ENCODE measurements at regions not wholly inside any gene's neighbourhood (a gene's known extent, or its start where the extent isn't known, plus 50 kb on each side); places are given as distances from the start of the nearest gene placed in this dataset.

DNA sequence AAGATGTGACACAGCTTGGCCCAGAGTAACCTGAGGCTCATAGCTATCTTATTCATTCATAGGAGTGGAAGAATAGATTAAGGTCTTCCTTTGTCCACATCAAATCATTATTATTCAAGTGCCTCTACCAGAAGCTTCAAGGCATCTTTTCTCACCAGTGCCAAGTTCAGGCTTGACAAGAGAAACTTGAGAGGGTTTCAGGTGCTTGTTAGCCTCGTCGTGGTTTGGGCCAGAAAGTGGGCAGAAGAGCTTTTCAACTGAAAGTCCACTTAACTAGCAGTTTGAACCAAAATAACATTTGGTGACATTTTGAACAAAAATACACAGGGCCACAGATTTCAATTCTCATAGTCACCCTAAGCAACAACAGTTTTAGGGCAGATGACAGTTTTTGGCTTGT lies 1184.2 kb downstream of the FLRT2 start (continued):
- TF ChIP-seq POLR2AphosphoS5 (IDR thresholded peaks at IDR 0.05; ENCODE audit: low read depth, low read length) (no peak), ZNF768 (CRISPR knock-in tag; IDR thresholded peaks at IDR 0.05) (no peak), GFI1 (CRISPR knock-in tag; IDR thresholded peaks at IDR 0.05; ENCODE audit: borderline replicate concordance) (no peak), NFE2 (CRISPR knock-in tag; IDR thresholded peaks at IDR 0.05) (no peak)

DNA sequence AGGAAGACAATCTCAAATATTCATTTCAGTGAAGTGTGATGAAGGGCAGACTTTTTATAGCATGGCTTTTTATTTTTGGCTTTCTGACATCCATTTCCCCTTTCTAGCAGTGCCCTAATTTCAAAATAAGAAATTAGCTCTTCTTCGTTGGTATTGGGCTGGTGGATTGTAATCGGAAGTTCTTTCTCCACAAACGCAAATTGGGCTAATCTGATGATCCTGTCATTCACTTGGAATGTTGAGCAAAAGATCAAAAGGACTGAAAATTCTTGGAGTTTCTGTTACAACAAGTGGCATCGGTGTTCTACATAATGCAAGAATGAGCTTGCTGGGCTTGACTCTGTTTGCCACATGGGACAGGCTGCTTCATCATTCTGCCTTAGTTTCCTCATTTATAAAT lies 1182.8 kb downstream of the FLRT2 start:
- ChIA-PET POLR2A (interaction anchor here (1.3 to 1.9 kb wide), 2 partner anchors 10 to 37 kb away, joined by 3 to 11 read pairs; no protein-coding TSS in a partner anchor), CTCF (ENCODE audit: low intra/inter-chr PET ratio, low total read pairs) (no interaction called here)
- H3K36me3 ChIP-seq (replicated peaks in 1 of 2; ENCODE audit: control insufficient read depth in 1 of 2, insufficient read depth in 2 of 2, low read length in 2 of 2) = no peaks in the 10 kb centered on the region
- H3K27ac ChIP-seq (ENCODE audit: extremely low read length, insufficient read depth, low read length) = peak overlapping the region; percentile 38
- H3K4me1 ChIP-seq (ENCODE audit: insufficient read depth, low read length) = peaks cover 63% of the 10 kb centered on the region
- no TSS peak for BruUV-seq (replicated peaks)
- no peaks in the 10 kb centered on the region for H3K79me2 ChIP-seq (ENCODE audit: insufficient read depth, low read length)
- FAIRE-seq (no peak), DNase-seq (ENCODE audit: low spot score) (peak; percentile 82), ATAC-seq (no peak)
- H3K9ac ChIP-seq (ENCODE audit: insufficient read depth, low read depth, low read length) = no peak overlapping the region
- in situ Hi-C loops (cut with HindIII; ENCODE audit: extremely low pct_ligation_motif_present, low pct_unique_long_range_greater_than_20kb) (no loop called here), intact Hi-C loops (cut with micrococcal nuclease; ENCODE audit: unreplicated experiment) (no loop called here)
- H3K27me3 ChIP-seq (ENCODE audit: control insufficient read depth in 1 of 2, insufficient read depth in 2 of 2, low read length in 2 of 2) = no peaks in the 10 kb centered on the region
- H2AFZ ChIP-seq (ENCODE audit: low read length) = no peak overlapping the region
- 0 out of 2 replicates have a peak, but pooled peaks cover 4% of the 10 kb centered on the region for H3K9me3 ChIP-seq (ENCODE audit: low read length)
- no peak overlapping the region for H3K4me2 ChIP-seq (ENCODE audit: low read depth, low read length)
- no peaks in the 10 kb centered on the region for H4K20me1 ChIP-seq (ENCODE audit: insufficient read depth, low read length)
- WGBS (ENCODE audit: low lambda C conversion rate) = 31% methylated on average over 4 of the region's 4 CpGs
- no peak overlapping the region for H3K4me3 ChIP-seq (replicated peaks in 1 of 3; ENCODE audit: insufficient read depth in 1 of 3, low read depth in 2 of 3, low read length in 3 of 3)
- TF ChIP-seq ZNF253 (CRISPR knock-in tag; IDR thresholded peaks at IDR 0.05; ENCODE audit: borderline replicate concordance) (no peak), SOX13 (IDR thresholded peaks at IDR 0.05) (no peak), SOX13 (CRISPR knock-in tag; conservative IDR thresholded peaks at IDR 0.05 in 1 of 2, IDR thresholded peaks at IDR 0.05 in 1 of 2) (peak in 1 of 2 experiments; percentile 53; a peak in 1 of 4 replicates), CBX1 (IDR thresholded peaks at IDR 0.05; ENCODE audit: low read depth) (no peak), EP300 (IDR thresholded peaks at IDR 0.05; ENCODE audit: low read depth in 2 of 2, low read length in 2 of 2) (peak in 1 of 2 experiments; percentile 78; a peak in 2 of 4 replicates), EP300 (CRISPR knock-in tag; IDR thresholded peaks at IDR 0.05; ENCODE audit: borderline replicate concordance) (peak; percentile 69; the same call in 1 of the 2 replicates), CEBPG (CRISPR knock-in tag; IDR thresholded peaks at IDR 0.05) (peak; percentile 50), ZNF644 (CRISPR knock-in tag; IDR thresholded peaks at IDR 0.05; ENCODE audit: low read depth) (peak; percentile 53), CREM (IDR thresholded peaks at IDR 0.05) (peak; percentile 34; the same call in 1 of the 2 replicates), CREM (CRISPR knock-in tag; IDR thresholded peaks at IDR 0.05) (no peak), ZNF3 (CRISPR knock-in tag; IDR thresholded peaks at IDR 0.05) (no peak), FOSL1 (CRISPR knock-in tag; IDR thresholded peaks at IDR 0.05; ENCODE audit: borderline replicate concordance) (peak; percentile 38; the same call in 1 of the 2 replicates), U2AF2 (IDR thresholded peaks at IDR 0.05; ENCODE audit: low read depth, low read length) (no peak), CHD4 (IDR thresholded peaks at IDR 0.05; ENCODE audit: borderline replicate concordance, low read length) (0 out of 2 replicates have a peak, but pooled peaks have one; percentile 43), RARA (CRISPR knock-in tag; IDR thresholded peaks at IDR 0.05) (peak; percentile 19; the same call in 1 of the 2 replicates)
- TF ChIP-seq, protein P1, sequence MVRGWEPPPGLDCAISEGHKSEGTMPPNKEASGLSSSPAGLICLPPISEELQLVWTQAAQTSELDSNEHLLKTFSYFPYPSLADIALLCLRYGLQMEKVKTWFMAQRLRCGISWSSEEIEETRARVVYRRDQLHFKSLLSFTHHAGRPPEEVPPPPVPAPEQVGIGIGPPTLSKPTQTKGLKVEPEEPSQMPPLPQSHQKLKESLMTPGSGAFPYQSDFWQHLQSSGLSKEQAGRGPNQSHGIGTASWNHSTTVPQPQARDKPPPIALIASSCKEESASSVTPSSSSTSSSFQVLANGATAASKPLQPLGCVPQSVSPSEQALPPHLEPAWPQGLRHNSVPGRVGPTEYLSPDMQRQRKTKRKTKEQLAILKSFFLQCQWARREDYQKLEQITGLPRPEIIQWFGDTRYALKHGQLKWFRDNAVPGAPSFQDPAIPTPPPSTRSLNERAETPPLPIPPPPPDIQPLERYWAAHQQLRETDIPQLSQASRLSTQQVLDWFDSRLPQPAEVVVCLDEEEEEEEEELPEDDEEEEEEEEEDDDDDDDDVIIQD (CRISPR knock-in tag; IDR thresholded peaks at IDR 0.05; ENCODE audit: low read depth) = peak; percentile 65; the same call in 1 of the 2 replicates
- TF ChIP-seq, protein P2, sequence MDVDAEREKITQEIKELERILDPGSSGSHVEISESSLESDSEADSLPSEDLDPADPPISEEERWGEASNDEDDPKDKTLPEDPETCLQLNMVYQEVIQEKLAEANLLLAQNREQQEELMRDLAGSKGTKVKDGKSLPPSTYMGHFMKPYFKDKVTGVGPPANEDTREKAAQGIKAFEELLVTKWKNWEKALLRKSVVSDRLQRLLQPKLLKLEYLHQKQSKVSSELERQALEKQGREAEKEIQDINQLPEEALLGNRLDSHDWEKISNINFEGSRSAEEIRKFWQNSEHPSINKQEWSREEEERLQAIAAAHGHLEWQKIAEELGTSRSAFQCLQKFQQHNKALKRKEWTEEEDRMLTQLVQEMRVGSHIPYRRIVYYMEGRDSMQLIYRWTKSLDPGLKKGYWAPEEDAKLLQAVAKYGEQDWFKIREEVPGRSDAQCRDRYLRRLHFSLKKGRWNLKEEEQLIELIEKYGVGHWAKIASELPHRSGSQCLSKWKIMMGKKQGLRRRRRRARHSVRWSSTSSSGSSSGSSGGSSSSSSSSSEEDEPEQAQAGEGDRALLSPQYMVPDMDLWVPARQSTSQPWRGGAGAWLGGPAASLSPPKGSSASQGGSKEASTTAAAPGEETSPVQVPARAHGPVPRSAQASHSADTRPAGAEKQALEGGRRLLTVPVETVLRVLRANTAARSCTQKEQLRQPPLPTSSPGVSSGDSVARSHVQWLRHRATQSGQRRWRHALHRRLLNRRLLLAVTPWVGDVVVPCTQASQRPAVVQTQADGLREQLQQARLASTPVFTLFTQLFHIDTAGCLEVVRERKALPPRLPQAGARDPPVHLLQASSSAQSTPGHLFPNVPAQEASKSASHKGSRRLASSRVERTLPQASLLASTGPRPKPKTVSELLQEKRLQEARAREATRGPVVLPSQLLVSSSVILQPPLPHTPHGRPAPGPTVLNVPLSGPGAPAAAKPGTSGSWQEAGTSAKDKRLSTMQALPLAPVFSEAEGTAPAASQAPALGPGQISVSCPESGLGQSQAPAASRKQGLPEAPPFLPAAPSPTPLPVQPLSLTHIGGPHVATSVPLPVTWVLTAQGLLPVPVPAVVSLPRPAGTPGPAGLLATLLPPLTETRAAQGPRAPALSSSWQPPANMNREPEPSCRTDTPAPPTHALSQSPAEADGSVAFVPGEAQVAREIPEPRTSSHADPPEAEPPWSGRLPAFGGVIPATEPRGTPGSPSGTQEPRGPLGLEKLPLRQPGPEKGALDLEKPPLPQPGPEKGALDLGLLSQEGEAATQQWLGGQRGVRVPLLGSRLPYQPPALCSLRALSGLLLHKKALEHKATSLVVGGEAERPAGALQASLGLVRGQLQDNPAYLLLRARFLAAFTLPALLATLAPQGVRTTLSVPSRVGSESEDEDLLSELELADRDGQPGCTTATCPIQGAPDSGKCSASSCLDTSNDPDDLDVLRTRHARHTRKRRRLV (CRISPR knock-in tag; IDR thresholded peaks at IDR 0.05) = no peak
